SK-N-SH (cell line): ENCODE measurements at regions not wholly inside any gene's neighbourhood (a gene's known extent, or its start where the extent isn't known, plus 50 kb on each side); places are given as distances from the start of the nearest gene placed in this dataset.

ENCODE experiments used
- CTCF ChIA-PET: fragments of 300-600, 350-600 bp; formaldehyde crosslinking; extraction: SDS; loops from one replicate; lab custom pipeline; 2021; lab: Yijun Ruan, JAX
- POLR2A ChIA-PET: fragments of 350-600 bp; sonication (Branson Sonifier 250); formaldehyde crosslinking; extraction: SDS; loops from one replicate; lab custom pipeline; 2020; ENCODE audit warnings: antibody characterized with exemption, inconsistent platforms; lab: Yijun Ruan, JAX
- DNase-seq: peaks from one replicate; pipeline ENCODE4 v3.0.0; 2012
- H2AFZ ChIP-seq: fragments of 200-600 bp; sonication (generic); 2 replicates; pipeline ENCODE4 v1.8.1; 2016; ENCODE audit warnings: antibody characterized with exemption, mild to moderate bottlenecking, low read depth
- H3F3A ChIP-seq: fragments of 200-600 bp; sonication (generic); replicated peaks from 2 replicates; pipeline ENCODE3; 2016; ENCODE audit warnings: antibody characterized with exemption, mild to moderate bottlenecking; ENCODE audit not compliant: insufficient read depth
- H3K27ac ChIP-seq, 2 experiments: fragments of 200-500 bp in 1 of 2; fragments of 200-600 bp in 1 of 2; sonication (Bioruptor generic) in 1 of 2; sonication (generic), shearing (Covaris generic) in 1 of 2; 2 replicates each; pipeline versions ENCODE4 v1.5.1 to v1.6.1; 2014 to 2016; ENCODE audit warnings: low read depth in 2 of 2, inconsistent platforms in 1 of 2, low read length in 1 of 2, mild to moderate bottlenecking in 1 of 2, mixed read lengths in 1 of 2
- H3K27me3 ChIP-seq: fragments of 200-600 bp; sonication (generic), shearing (Covaris generic); 2 replicates; pipeline ENCODE4 v1.6.1; 2016; ENCODE audit warnings: mixed run types; ENCODE audit not compliant: insufficient read depth
- H3K36me3 ChIP-seq, 2 experiments: fragments of 200-500 bp in 1 of 2; fragments of 200-600 bp in 1 of 2; sonication (Bioruptor generic) in 1 of 2; sonication (generic) in 1 of 2; replicated peaks in 1 of 2; 2 replicates each; pipeline versions ENCODE3 to v1.5.1; 2014 to 2016; ENCODE audit warnings: low read length in 1 of 2, mild to moderate bottlenecking in 1 of 2; ENCODE audit not compliant: insufficient read depth in 2 of 2, control insufficient read depth in 1 of 2
- H3K4me1 ChIP-seq, 2 experiments: fragments of 200-500 bp in 1 of 2; fragments of 200-600 bp in 1 of 2; sonication (Bioruptor generic) in 1 of 2; sonication (generic), shearing (Covaris generic) in 1 of 2; 2 replicates each; pipeline versions ENCODE4 v1.5.1 to v1.6.1; 2014 to 2016; ENCODE audit warnings: low read depth in 1 of 2, low read length in 1 of 2, mixed run types in 1 of 2; ENCODE audit not compliant: insufficient read depth in 2 of 2, control insufficient read depth in 1 of 2
- H3K4me2 ChIP-seq: fragments of 200-600 bp; sonication (generic), shearing (Covaris generic); 2 replicates; pipeline ENCODE4 v1.6.1; 2017; ENCODE audit warnings: mixed run types
- H3K4me3 ChIP-seq, 2 experiments: fragments of 200-500 bp in 1 of 2; fragments of 200-600 bp in 1 of 2; sonication (Bioruptor generic) in 1 of 2; sonication (generic), shearing (Covaris generic) in 1 of 2; 2 replicates each; pipeline versions ENCODE4 v1.5.1 to v1.8.1; 2014 to 2016; ENCODE audit warnings: low read depth in 2 of 2, inconsistent platforms in 1 of 2, low read length in 1 of 2, mild to moderate bottlenecking in 1 of 2, mixed read lengths in 1 of 2, moderate library complexity in 1 of 2
- H3K79me2 ChIP-seq: fragments of 200-600 bp; sonication (generic); 2 replicates; pipeline ENCODE4 v1.8.1; 2017; ENCODE audit warnings: mild to moderate bottlenecking; ENCODE audit not compliant: insufficient read depth
- H3K9ac ChIP-seq: fragments of 200-600 bp; sonication (generic); 2 replicates; pipeline ENCODE4 v1.6.1; 2017; ENCODE audit warnings: mixed run types
- H3K9me2 ChIP-seq: fragments of 200-600 bp; sonication (generic); 2 replicates; pipeline ENCODE4 v1.6.1; 2017; ENCODE audit warnings: mixed run types
- H3K9me3 ChIP-seq: fragments of 200-600 bp; sonication (generic); 2 replicates; pipeline ENCODE4 v1.6.1; 2017; ENCODE audit warnings: mixed run types, mild to moderate bottlenecking, moderate library complexity
- H4K20me1 ChIP-seq: fragments of 200-600 bp; sonication (generic); 2 replicates; pipeline ENCODE4 v1.6.1; 2017; ENCODE audit warnings: mild to moderate bottlenecking, mixed run types; ENCODE audit not compliant: insufficient read depth
- CHD2 ChIP-seq: fragments of 150-350 bp; IDR thresholded peaks from 2 replicates; pipeline ENCODE4 v1.6.1; 2018; ENCODE audit warnings: low read length; ENCODE audit not compliant: partially characterized antibody
- EP300 ChIP-seq, 2 experiments: IDR thresholded peaks; 2 replicates each; pipeline versions ENCODE4 v1.4.0 to v1.6.1; 2012; ENCODE audit warnings: borderline replicate concordance in 1 of 2, low read depth in 1 of 2, low read length in 1 of 2
- EZH2phosphoT487 ChIP-seq: fragments of 200-600 bp; sonication (generic); IDR thresholded peaks from 2 replicates; pipeline ENCODE4 v1.6.1; 2017; ENCODE audit warnings: low read depth, mixed run types, mild to moderate bottlenecking, antibody characterized with exemption, moderate library complexity, borderline replicate concordance
- FOXM1 ChIP-seq: IDR thresholded peaks from 2 replicates; pipeline ENCODE4 v1.4.0; 2012; ENCODE audit warnings: low read depth, mild to moderate bottlenecking
- GABPA ChIP-seq: IDR thresholded peaks from 2 replicates; pipeline ENCODE4 v1.4.0; 2012; ENCODE audit warnings: low read depth, mild to moderate bottlenecking
- GATA2 ChIP-seq: sonication (generic); formaldehyde crosslinking; IDR thresholded peaks from 2 replicates; pipeline ENCODE4 v1.5.0; 2020; ENCODE audit warnings: mild to moderate bottlenecking, missing genetic modification reagents
- JUND ChIP-seq: IDR thresholded peaks from 2 replicates; pipeline ENCODE4 v1.4.0; 2012
- MXI1 ChIP-seq: IDR thresholded peaks from 2 replicates; pipeline ENCODE4 v1.6.1; 2012; ENCODE audit warnings: mild to moderate bottlenecking, low read depth, low read length, improper control_type of control experiment
- NFIC ChIP-seq: IDR thresholded peaks from 2 replicates; pipeline ENCODE4 v1.4.0; 2012; ENCODE audit warnings: borderline replicate concordance
- POLR2AphosphoS5 ChIP-seq: IDR thresholded peaks from 2 replicates; pipeline ENCODE4 v1.6.1; 2012; ENCODE audit warnings: low read depth, low read length
- RAD21 ChIP-seq: IDR thresholded peaks from 2 replicates; pipeline ENCODE4 v1.6.1; 2012; ENCODE audit warnings: mild to moderate bottlenecking, low read length
- RFX5 ChIP-seq: IDR thresholded peaks from 2 replicates; pipeline ENCODE4 v1.6.1; 2012; ENCODE audit warnings: mild to moderate bottlenecking, improper control_type of control experiment, low read length
- SMC3 ChIP-seq: IDR thresholded peaks from 2 replicates; pipeline ENCODE4 v1.6.1; 2012; ENCODE audit warnings: low read depth, low read length, improper control_type of control experiment
- TCF12 ChIP-seq: IDR thresholded peaks from 2 replicates; pipeline ENCODE4 v1.4.0; 2012
- TEAD4 ChIP-seq: IDR thresholded peaks from 2 replicates; pipeline ENCODE4 v1.4.0; 2012; ENCODE audit warnings: mild to moderate bottlenecking, borderline replicate concordance; ENCODE audit not compliant: insufficient read depth
- YY1 ChIP-seq: IDR thresholded peaks from 2 replicates; pipeline ENCODE4 v1.4.0; 2012; ENCODE audit warnings: low read depth, mild to moderate bottlenecking
- WGBS: methylation state at CpG from one replicate; pipeline ENCODE4 v1.1.6; 2017; ENCODE audit warnings: low lambda C conversion rate; 5-methylcytosine and 5-hydroxymethylcytosine counted together
- TF ChIP-seq, protein P1 (sequence below): IDR thresholded peaks from 2 replicates; pipeline ENCODE4 v1.4.0; 2012; ENCODE audit warnings: low read depth, borderline replicate concordance
- TF ChIP-seq, protein P2 (sequence below): IDR thresholded peaks from 2 replicates; pipeline ENCODE4 v1.4.0; 2012; ENCODE audit warnings: low read depth
- TF ChIP-seq, protein P3 (sequence below): fragments of 150-350 bp; IDR thresholded peaks from 2 replicates; pipeline ENCODE4 v1.6.1; 2017; ENCODE audit warnings: antibody characterized with exemption, low read length, low read depth, borderline replicate concordance

DNA sequence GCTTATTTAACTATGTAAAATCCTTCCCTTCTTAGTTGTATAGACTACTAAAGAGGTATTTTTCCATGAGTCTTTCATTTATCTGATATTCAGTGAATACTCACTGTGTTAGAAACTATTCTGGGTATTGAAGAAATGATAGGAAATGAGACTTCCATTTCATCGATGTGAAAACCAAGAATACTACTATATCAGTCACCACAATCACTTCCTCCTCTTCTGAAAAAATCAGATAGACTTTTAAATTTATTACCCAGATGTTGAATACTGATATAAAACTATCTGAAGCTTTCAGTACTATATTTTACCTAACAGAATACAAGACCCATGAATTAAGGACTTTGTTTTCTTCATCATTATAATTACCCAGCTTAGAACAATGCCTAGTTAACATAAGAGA lies 1801.1 kb upstream of the CELF4 start:
- Histone ChIP-seq H3K36me3 (no peaks in the 10 kb centered on the region), H3K27ac (no peak overlapping the region), H3K9ac (no peak overlapping the region), H3K79me2 (no peaks in the 10 kb centered on the region), H3K4me2 (no peak overlapping the region), H3K27me3 (no peaks in the 10 kb centered on the region), H3K4me3 (no peak overlapping the region), H3K9me3 (peaks cover 7% of the 10 kb centered on the region; the same call in 1 of the 2 replicates), H4K20me1 (no peaks in the 10 kb centered on the region), H3K4me1 (no peaks in the 10 kb centered on the region), H3K9me2 (no peaks in the 10 kb centered on the region), H3F3A (no peaks in the 10 kb centered on the region), H2AFZ (no peak overlapping the region)
- CTCF ChIA-PET, result interaction anchor here (1.0 kb wide), 1 partner anchor 12 kb away, joined by 4 read pairs; no protein-coding TSS in a partner anchor
- 34% methylated on average over 1 of the region's 1 CpG for WGBS
- TF ChIP-seq NFIC, result no peak
- no peak for TF ChIP-seq CHD2
- no peak for TF ChIP-seq RFX5
- POLR2A ChIA-PET, result no interaction called here
- DNase-seq, result no peak

DNA sequence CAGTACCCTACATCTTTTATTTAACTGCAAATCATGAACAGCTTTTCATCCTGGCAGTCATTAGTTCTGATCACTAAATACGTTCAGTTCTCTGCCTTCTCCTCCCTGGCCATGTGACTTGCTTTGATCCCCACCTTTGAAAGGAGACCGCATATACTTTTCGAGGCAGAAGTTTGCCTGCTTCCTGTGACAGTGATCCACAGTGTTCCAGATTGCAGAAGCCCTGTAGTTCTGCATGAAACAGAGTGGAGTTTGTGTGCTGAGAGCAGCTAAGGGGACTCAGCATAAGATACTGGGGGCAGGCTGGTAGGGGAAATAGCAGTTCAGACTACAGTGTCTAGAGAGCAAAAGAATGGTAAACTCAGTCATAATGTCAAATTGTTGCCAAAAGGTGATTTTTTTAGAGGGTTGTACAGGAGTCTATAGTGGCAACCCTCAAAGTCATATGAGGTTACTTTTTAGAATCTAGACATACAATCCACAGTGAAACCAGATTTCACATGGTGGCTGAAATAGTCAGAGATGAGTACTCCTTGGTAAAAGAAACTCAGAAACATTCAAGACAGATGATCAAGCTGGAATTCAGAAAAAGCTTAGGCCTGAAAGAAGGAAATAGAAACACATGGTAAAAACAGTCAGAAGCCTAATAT lies 1800.4 kb upstream of the CELF4 start:
- H3K27ac ChIP-seq, result no peak overlapping the region
- H3K79me2 ChIP-seq, result no peaks in the 10 kb centered on the region
- no peak overlapping the region for H2AFZ ChIP-seq
- no peak overlapping the region for H3K4me3 ChIP-seq
- H3K4me2 ChIP-seq, result no peak overlapping the region
- no peaks in the 10 kb centered on the region for H3F3A ChIP-seq
- ChIA-PET POLR2A (no interaction called here), CTCF (interaction anchor here (1.0 kb wide), 1 partner anchor 11 kb away, joined by 4 read pairs; no protein-coding TSS in a partner anchor)
- 52% methylated on average over 3 of the region's 3 CpGs for WGBS
- H4K20me1 ChIP-seq, result no peaks in the 10 kb centered on the region
- no peaks in the 10 kb centered on the region for H3K9me2 ChIP-seq
- no peaks in the 10 kb centered on the region for H3K27me3 ChIP-seq
- H3K9me3 ChIP-seq, result peaks cover 7% of the 10 kb centered on the region; the same call in 1 of the 2 replicates
- no peak for DNase-seq
- H3K36me3 ChIP-seq, result no peaks in the 10 kb centered on the region
- H3K9ac ChIP-seq, result no peak overlapping the region
- TF ChIP-seq TCF12, result no peak
- H3K4me1 ChIP-seq, result no peaks in the 10 kb centered on the region

DNA sequence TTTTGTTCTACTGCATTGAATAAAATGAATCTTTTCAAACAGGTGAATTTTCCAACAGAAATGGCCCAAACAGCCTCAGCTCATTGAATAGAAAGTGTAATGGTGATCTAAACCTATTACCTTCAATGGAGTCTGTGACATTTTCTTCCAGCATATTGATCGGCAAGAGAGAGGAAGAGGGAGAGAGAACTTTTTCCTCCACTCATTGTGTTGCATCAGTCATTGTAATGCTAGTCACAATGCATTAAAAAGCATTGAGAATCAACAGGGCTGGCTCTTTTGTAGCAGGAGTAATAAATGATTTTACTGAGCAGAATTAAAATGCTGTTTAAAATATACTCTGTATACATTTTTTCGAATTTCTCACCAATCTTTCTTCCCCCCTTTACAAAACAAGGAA lies 1794.5 kb upstream of the CELF4 start:
- DNase-seq, result no peak
- Histone ChIP-seq H3K4me3 (no peak overlapping the region), H3K4me1 (no peaks in the 10 kb centered on the region; a peak in 1 of 4 replicates), H3K4me2 (no peak overlapping the region), H3K36me3 (no peaks in the 10 kb centered on the region), H3F3A (no peaks in the 10 kb centered on the region), H3K27me3 (no peaks in the 10 kb centered on the region), H2AFZ (no peak overlapping the region), H3K9me2 (no peaks in the 10 kb centered on the region), H3K27ac (no peak overlapping the region), H3K9ac (no peak overlapping the region), H3K9me3 (no peaks in the 10 kb centered on the region), H4K20me1 (no peaks in the 10 kb centered on the region), H3K79me2 (no peaks in the 10 kb centered on the region)
- 36% methylated on average over 2 of the region's 2 CpGs for WGBS
- TF ChIP-seq SMC3, result no peak
- TF ChIP-seq FOXM1, result no peak
- TF ChIP-seq RAD21, result no peak
- no peak for TF ChIP-seq TEAD4
- TF ChIP-seq, protein P1, sequence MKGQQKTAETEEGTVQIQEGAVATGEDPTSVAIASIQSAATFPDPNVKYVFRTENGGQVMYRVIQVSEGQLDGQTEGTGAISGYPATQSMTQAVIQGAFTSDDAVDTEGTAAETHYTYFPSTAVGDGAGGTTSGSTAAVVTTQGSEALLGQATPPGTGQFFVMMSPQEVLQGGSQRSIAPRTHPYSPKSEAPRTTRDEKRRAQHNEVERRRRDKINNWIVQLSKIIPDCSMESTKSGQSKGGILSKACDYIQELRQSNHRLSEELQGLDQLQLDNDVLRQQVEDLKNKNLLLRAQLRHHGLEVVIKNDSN, result no peak
- no peak for TF ChIP-seq JUND
- TF ChIP-seq, protein P2, sequence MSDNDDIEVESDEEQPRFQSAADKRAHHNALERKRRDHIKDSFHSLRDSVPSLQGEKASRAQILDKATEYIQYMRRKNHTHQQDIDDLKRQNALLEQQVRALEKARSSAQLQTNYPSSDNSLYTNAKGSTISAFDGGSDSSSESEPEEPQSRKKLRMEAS, result no peak
- TF ChIP-seq GATA2 (CRISPR knock-in tag), result no peak
- TF ChIP-seq YY1, result no peak
- TF ChIP-seq MXI1, result no peak
- no peak for TF ChIP-seq CHD2
- no peak for TF ChIP-seq EZH2phosphoT487
- TF ChIP-seq GABPA, result no peak
- TF ChIP-seq, protein P3, sequence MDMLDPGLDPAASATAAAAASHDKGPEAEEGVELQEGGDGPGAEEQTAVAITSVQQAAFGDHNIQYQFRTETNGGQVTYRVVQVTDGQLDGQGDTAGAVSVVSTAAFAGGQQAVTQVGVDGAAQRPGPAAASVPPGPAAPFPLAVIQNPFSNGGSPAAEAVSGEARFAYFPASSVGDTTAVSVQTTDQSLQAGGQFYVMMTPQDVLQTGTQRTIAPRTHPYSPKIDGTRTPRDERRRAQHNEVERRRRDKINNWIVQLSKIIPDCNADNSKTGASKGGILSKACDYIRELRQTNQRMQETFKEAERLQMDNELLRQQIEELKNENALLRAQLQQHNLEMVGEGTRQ, result no peak
- no peak for TF ChIP-seq POLR2AphosphoS5
- no peak for TF ChIP-seq EP300 (IDR thresholded peaks at IDR 0.05; ENCODE audit: borderline replicate concordance in 1 of 2, low read depth in 1 of 2, low read length in 1 of 2)
- ChIA-PET POLR2A (no interaction called here), CTCF (no interaction called here)
